IMR-90 (cell line): ENCODE measurements at regions not wholly inside any gene's neighbourhood (a gene's known extent, or its start where the extent isn't known, plus 50 kb on each side); places are given as distances from the start of the nearest gene placed in this dataset.

Source experiments
- ATAC-seq: fragments of 200-7000 bp; cut with Tn5 transposase; 2 replicates; pipeline ENCODE4 v1.9.1; 2020; ENCODE audit warnings: low read depth, mild to moderate bottlenecking, moderate library complexity
- BruUV-seq: library from RNA; stranded (reverse); fragments of 400-500 nt; replicated peaks from 2 replicates; lab custom pipeline; 2021; lab: Mats Ljungman, UMichigan
- CTCF ChIA-PET: fragments of 300-600 bp; formaldehyde crosslinking; extraction: SDS; loops from one replicate; lab custom pipeline; 2021; ENCODE audit warnings: antibody characterized with exemption; lab: Yijun Ruan, JAX
- POLR2A ChIA-PET: fragments of 300-600 bp; sonication (Branson Sonifier 250); formaldehyde crosslinking; loops from one replicate; lab custom pipeline; 2022; ENCODE audit warnings: antibody characterized with exemption; ENCODE audit not compliant: unreplicated experiment; lab: Charles Lee
- DNase-seq: peaks from one replicate; pipeline ENCODE4 v3.0.0; 2013
- H2AFZ ChIP-seq: replicated peaks from 2 replicates; pipeline ENCODE3; 2013; ENCODE audit warnings: low read length, mild to moderate bottlenecking; ENCODE audit not compliant: poor library complexity
- H2AK5ac ChIP-seq: 2 replicates; pipeline ENCODE4 v1.6.1; 2013; ENCODE audit warnings: low read depth, low read length, inconsistent platforms
- H2AK9ac ChIP-seq: replicated peaks from 2 replicates; pipeline ENCODE3; 2013; ENCODE audit warnings: mild to moderate bottlenecking, low read depth, low read length, moderate library complexity; ENCODE audit not compliant: poor library complexity
- H2BK120ac ChIP-seq: 2 replicates; pipeline ENCODE4 v1.6.1; 2013; ENCODE audit warnings: low read depth, low read length, inconsistent platforms
- H2BK15ac ChIP-seq: 3 replicates; pipeline ENCODE4 v1.6.1; 2013; ENCODE audit warnings: low read depth, low read length, inconsistent platforms
- H2BK20ac ChIP-seq: 2 replicates; pipeline ENCODE4 v1.6.1; 2013; ENCODE audit warnings: low read depth, mild to moderate bottlenecking, inconsistent platforms, low read length, moderate library complexity
- H2BK5ac ChIP-seq: 2 replicates; pipeline ENCODE4 v1.6.1; 2013; ENCODE audit warnings: mild to moderate bottlenecking, low read depth, low read length, inconsistent platforms; ENCODE audit not compliant: poor library complexity, severe bottlenecking
- H3K14ac ChIP-seq: replicated peaks from 2 replicates; pipeline ENCODE4 v1.6.1; 2013; ENCODE audit warnings: low read depth, low read length, inconsistent platforms
- H3K18ac ChIP-seq: 2 replicates; pipeline ENCODE4 v1.6.1; 2013; ENCODE audit warnings: low read depth, low read length, control low read depth
- H3K23ac ChIP-seq: 2 replicates; pipeline ENCODE4 v1.6.1; 2013; ENCODE audit warnings: low read depth, low read length, inconsistent platforms
- H3K27ac ChIP-seq: 2 replicates; pipeline ENCODE4 v1.5.1; 2013; ENCODE audit warnings: mild to moderate bottlenecking, control low read depth, low read length; ENCODE audit not compliant: insufficient read depth
- H3K27me3 ChIP-seq: 2 replicates; pipeline ENCODE4 v1.6.1; 2013; ENCODE audit warnings: low read length; ENCODE audit not compliant: control insufficient read depth, insufficient read depth
- H3K36me3 ChIP-seq: 2 replicates; pipeline ENCODE4 v1.6.1; 2013; ENCODE audit warnings: low read length, mixed read lengths; ENCODE audit not compliant: control insufficient read depth, insufficient read depth
- H3K4ac ChIP-seq: 2 replicates; pipeline ENCODE4 v1.6.1; 2013; ENCODE audit warnings: low read depth, low read length, inconsistent platforms
- H3K4me1 ChIP-seq: 2 replicates; pipeline ENCODE4 v1.6.1; 2013; ENCODE audit warnings: low read length, mixed read lengths; ENCODE audit not compliant: control insufficient read depth, insufficient read depth
- H3K4me2 ChIP-seq: 2 replicates; pipeline ENCODE4 v1.6.1; 2013; ENCODE audit warnings: low read depth, mild to moderate bottlenecking, control low read depth, low read length, moderate library complexity
- H3K4me3 ChIP-seq: 2 replicates; pipeline ENCODE4 v1.5.1; 2013; ENCODE audit warnings: low read depth, mild to moderate bottlenecking, control low read depth, low read length, moderate library complexity; ENCODE audit not compliant: insufficient read depth
- H3K56ac ChIP-seq: 2 replicates; pipeline ENCODE4 v1.6.1; 2013; ENCODE audit warnings: low read length, inconsistent platforms; ENCODE audit not compliant: insufficient read depth; ENCODE audit errors: extremely low read depth
- H3K79me1 ChIP-seq, 2 experiments: 2 replicates each; pipeline ENCODE4 v1.6.1; 2013; ENCODE audit warnings: low read length in 2 of 2, inconsistent platforms in 1 of 2, low read depth in 1 of 2
- H3K9ac ChIP-seq: 2 replicates; pipeline ENCODE4 v1.6.1; 2013; ENCODE audit warnings: low read depth, low read length, control low read depth
- H3K9me1 ChIP-seq: 2 replicates; pipeline ENCODE4 v1.6.1; 2013; ENCODE audit warnings: low read length, inconsistent platforms; ENCODE audit not compliant: insufficient read depth
- H3K9me3 ChIP-seq: 2 replicates; pipeline ENCODE4 v1.6.1; 2013; ENCODE audit warnings: low read length; ENCODE audit not compliant: control insufficient read depth, insufficient read depth
- H4K20me1 ChIP-seq: 2 replicates; pipeline ENCODE4 v1.6.1; 2013; ENCODE audit warnings: low read length, inconsistent platforms; ENCODE audit not compliant: insufficient read depth
- H4K5ac ChIP-seq: 2 replicates; pipeline ENCODE4 v1.6.1; 2013; ENCODE audit warnings: mild to moderate bottlenecking, low read depth, low read length, control low read depth
- H4K8ac ChIP-seq, 2 experiments: 2 replicates each; pipeline ENCODE4 v1.6.1; 2013; ENCODE audit warnings: low read depth in 2 of 2, low read length in 2 of 2, control low read depth in 1 of 2, inconsistent platforms in 1 of 2
- H4K91ac ChIP-seq: 2 replicates; pipeline ENCODE4 v1.6.1; 2013; ENCODE audit warnings: low read depth, low read length, inconsistent platforms; ENCODE audit not compliant: insufficient read depth
- BHLHE40 ChIP-seq: fragments of 150-350 bp; IDR thresholded peaks from 2 replicates; pipeline ENCODE4 v1.6.1; 2016; ENCODE audit warnings: mild to moderate bottlenecking, low read depth, low read length
- CEBPB ChIP-seq: IDR thresholded peaks from 2 replicates; pipeline ENCODE4 v1.6.1; 2012; ENCODE audit warnings: low read depth, low read length, improper control_type of control experiment
- CHD1 ChIP-seq: IDR thresholded peaks from 2 replicates; pipeline ENCODE4 v1.6.1; 2012; ENCODE audit warnings: low read depth, low read length, improper control_type of control experiment
- FOS ChIP-seq: fragments of 150-350 bp; IDR thresholded peaks from 2 replicates; pipeline ENCODE4 v1.6.1; 2016; ENCODE audit warnings: low read depth, low read length
- MAFK ChIP-seq: IDR thresholded peaks from 2 replicates; pipeline ENCODE4 v1.6.1; 2012; ENCODE audit warnings: low read depth, low read length, improper control_type of control experiment
- MAZ ChIP-seq: IDR thresholded peaks from 2 replicates; pipeline ENCODE4 v1.6.1; 2012; ENCODE audit warnings: low read depth, mild to moderate bottlenecking, low read length, improper control_type of control experiment, moderate library complexity, borderline replicate concordance
- MXI1 ChIP-seq: IDR thresholded peaks from 2 replicates; pipeline ENCODE4 v1.6.1; 2012; ENCODE audit warnings: low read depth, mild to moderate bottlenecking, low read length, moderate library complexity, borderline replicate concordance
- NFE2L2 ChIP-seq: fragments of 150-350 bp; IDR thresholded peaks from 2 replicates; pipeline ENCODE4 v1.6.1; 2016; ENCODE audit warnings: low read depth, mild to moderate bottlenecking, low read length
- POLR2A ChIP-seq: IDR thresholded peaks from 2 replicates; pipeline ENCODE4 v1.6.1; 2012; ENCODE audit warnings: mild to moderate bottlenecking, low read depth, low read length
- RAD21 ChIP-seq: IDR thresholded peaks from 2 replicates; pipeline ENCODE4 v1.6.1; 2012; ENCODE audit warnings: low read length, improper control_type of control experiment
- RCOR1 ChIP-seq: IDR thresholded peaks from 2 replicates; pipeline ENCODE4 v1.6.1; 2012; ENCODE audit warnings: mild to moderate bottlenecking, low read length, improper control_type of control experiment; ENCODE audit not compliant: insufficient replicate concordance
- RFX5 ChIP-seq: IDR thresholded peaks from 2 replicates; pipeline ENCODE4 v1.8.0; 2012; ENCODE audit warnings: low read depth, mild to moderate bottlenecking, low read length, moderate library complexity
- SMC3 ChIP-seq: fragments of 150-350 bp; IDR thresholded peaks from 2 replicates; pipeline ENCODE4 v1.6.1; 2016; ENCODE audit warnings: low read depth, mild to moderate bottlenecking, antibody characterized with exemption, low read length, moderate library complexity
- WGBS, 2 experiments: methylation state at CpG; one replicate each; pipeline versions ENCODE4 v1.1.5 to v1.1.7; 2013; ENCODE audit warnings: missing lambda C conversion rate in 2 of 2; ENCODE audit not compliant: insufficient read length in 1 of 2; ENCODE audit errors: extremely low coverage in 2 of 2; 5-methylcytosine and 5-hydroxymethylcytosine counted together
- dilution Hi-C: fragments of 300-500 bp; cut with HindIII; formaldehyde crosslinking; loops from one replicate; pipeline ENCODE4 v1.14.3; 2018; ENCODE audit warnings: low sequenced_read_pairs; ENCODE audit not compliant: unreplicated experiment
- in situ Hi-C: fragments of 300-500 bp; cut with MboI; formaldehyde crosslinking; loops from 3 replicates; pipeline ENCODE4 v1.14.3; 2019; ENCODE audit warnings: low sequenced_read_pairs, inconsistent platforms, mixed read lengths
- intact Hi-C: fragments of 100-400 bp; cut with micrococcal nuclease; formaldehyde crosslinking; loops from 2 replicates; pipeline ENCODE4 v1.10.0; 2022
- TF ChIP-seq, protein P1 (sequence below): fragments of 150-350 bp; IDR thresholded peaks from 2 replicates; pipeline ENCODE4 v1.6.1; 2016; ENCODE audit warnings: low read depth, mild to moderate bottlenecking, low read length, moderate library complexity, borderline replicate concordance
- TF ChIP-seq, protein P2 (sequence below): conservative IDR thresholded peaks from 2 replicates; pipeline ENCODE4 v1.5.1; 2012; ENCODE audit warnings: mild to moderate bottlenecking, low read depth, low read length, improper control_type of control experiment
- TF ChIP-seq, protein P3 (sequence below): fragments of 150-350 bp; IDR thresholded peaks from 2 replicates; pipeline ENCODE4 v1.6.1; 2017; ENCODE audit warnings: mild to moderate bottlenecking, antibody characterized with exemption, low read length, low read depth

DNA sequence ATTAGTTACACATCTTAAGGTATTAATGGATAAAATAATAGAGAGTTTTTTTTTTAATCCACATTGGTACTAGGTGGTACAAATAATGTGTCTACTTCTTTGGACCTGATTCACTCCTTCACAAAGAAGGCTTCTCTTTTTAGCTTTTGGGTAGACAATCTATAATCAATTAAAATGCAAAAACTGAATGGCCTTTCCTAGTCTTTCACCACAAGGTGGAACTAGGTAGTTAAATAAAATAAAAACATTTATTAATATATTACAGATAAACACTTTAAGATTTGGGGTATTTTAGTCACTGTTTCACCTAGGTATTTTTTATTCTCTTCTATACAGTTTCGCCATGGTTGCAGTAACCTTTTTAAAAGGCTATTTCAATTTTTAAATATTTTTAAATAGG, 68.3 kb upstream of the DST start:
- H2BK120ac ChIP-seq, result no peak overlapping the region
- H3K18ac ChIP-seq, result no peak overlapping the region
- H4K91ac ChIP-seq, result no peak overlapping the region
- H2BK15ac ChIP-seq, result no peak overlapping the region
- TF ChIP-seq, protein P1, sequence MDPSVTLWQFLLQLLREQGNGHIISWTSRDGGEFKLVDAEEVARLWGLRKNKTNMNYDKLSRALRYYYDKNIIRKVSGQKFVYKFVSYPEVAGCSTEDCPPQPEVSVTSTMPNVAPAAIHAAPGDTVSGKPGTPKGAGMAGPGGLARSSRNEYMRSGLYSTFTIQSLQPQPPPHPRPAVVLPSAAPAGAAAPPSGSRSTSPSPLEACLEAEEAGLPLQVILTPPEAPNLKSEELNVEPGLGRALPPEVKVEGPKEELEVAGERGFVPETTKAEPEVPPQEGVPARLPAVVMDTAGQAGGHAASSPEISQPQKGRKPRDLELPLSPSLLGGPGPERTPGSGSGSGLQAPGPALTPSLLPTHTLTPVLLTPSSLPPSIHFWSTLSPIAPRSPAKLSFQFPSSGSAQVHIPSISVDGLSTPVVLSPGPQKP, result no peak
- no peak for TF ChIP-seq NFE2L2
- no peak for TF ChIP-seq CHD1
- TF ChIP-seq, protein P2, sequence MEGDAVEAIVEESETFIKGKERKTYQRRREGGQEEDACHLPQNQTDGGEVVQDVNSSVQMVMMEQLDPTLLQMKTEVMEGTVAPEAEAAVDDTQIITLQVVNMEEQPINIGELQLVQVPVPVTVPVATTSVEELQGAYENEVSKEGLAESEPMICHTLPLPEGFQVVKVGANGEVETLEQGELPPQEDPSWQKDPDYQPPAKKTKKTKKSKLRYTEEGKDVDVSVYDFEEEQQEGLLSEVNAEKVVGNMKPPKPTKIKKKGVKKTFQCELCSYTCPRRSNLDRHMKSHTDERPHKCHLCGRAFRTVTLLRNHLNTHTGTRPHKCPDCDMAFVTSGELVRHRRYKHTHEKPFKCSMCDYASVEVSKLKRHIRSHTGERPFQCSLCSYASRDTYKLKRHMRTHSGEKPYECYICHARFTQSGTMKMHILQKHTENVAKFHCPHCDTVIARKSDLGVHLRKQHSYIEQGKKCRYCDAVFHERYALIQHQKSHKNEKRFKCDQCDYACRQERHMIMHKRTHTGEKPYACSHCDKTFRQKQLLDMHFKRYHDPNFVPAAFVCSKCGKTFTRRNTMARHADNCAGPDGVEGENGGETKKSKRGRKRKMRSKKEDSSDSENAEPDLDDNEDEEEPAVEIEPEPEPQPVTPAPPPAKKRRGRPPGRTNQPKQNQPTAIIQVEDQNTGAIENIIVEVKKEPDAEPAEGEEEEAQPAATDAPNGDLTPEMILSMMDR, result no peak
- TF ChIP-seq FOS, result no peak
- no peak for TF ChIP-seq SMC3
- TF ChIP-seq MAFK, result no peak
- no peak for TF ChIP-seq RCOR1
- TF ChIP-seq MAZ, result no peak
- no peak for TF ChIP-seq RAD21
- TF ChIP-seq MXI1, result no peak
- TF ChIP-seq RFX5, result no peak
- TF ChIP-seq CEBPB, result no peak
- TF ChIP-seq, protein P3, sequence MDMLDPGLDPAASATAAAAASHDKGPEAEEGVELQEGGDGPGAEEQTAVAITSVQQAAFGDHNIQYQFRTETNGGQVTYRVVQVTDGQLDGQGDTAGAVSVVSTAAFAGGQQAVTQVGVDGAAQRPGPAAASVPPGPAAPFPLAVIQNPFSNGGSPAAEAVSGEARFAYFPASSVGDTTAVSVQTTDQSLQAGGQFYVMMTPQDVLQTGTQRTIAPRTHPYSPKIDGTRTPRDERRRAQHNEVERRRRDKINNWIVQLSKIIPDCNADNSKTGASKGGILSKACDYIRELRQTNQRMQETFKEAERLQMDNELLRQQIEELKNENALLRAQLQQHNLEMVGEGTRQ, result no peak
- TF ChIP-seq POLR2A, result no peak
- no peak for TF ChIP-seq BHLHE40
- ATAC-seq, result no peak
- H3K4me3 ChIP-seq, result no peak overlapping the region
- no peak overlapping the region for H3K4ac ChIP-seq
- in situ Hi-C loops, result no loop called here
- ChIA-PET CTCF (interaction anchor here (0.6 to 1.8 kb wide), 2 partner anchors 18 to 140 kb away, joined by 3 to 4 read pairs; no protein-coding TSS in a partner anchor), POLR2A (no interaction called here)
- H3K27ac ChIP-seq, result no peak overlapping the region
- dilution Hi-C loops, result no loop called here
- H3K4me1 ChIP-seq, result peaks cover 29% of the 10 kb centered on the region
- BruUV-seq, result no TSS peak
- no peaks in the 10 kb centered on the region for H3K27me3 ChIP-seq
- no peak overlapping the region for H3K23ac ChIP-seq
- H4K8ac ChIP-seq, result no peak overlapping the region
- intact Hi-C loops, result loop anchor here (5.0 kb wide), 1 partner anchor 131 kb away; no protein-coding TSS in a partner anchor
- H3K9me3 ChIP-seq, result no peaks in the 10 kb centered on the region
- no CpG with 5 or more reads among the region's 1 CpG for WGBS, 2 experiments
- H2AK5ac ChIP-seq, result no peak overlapping the region
- H3K14ac ChIP-seq, result no peak overlapping the region
- H4K20me1 ChIP-seq, result peaks cover 10% of the 10 kb centered on the region; the same call in 1 of the 2 replicates
- H2BK20ac ChIP-seq, result no peak overlapping the region
- H3K9me1 ChIP-seq, result peaks cover 11% of the 10 kb centered on the region
- no peak overlapping the region for H4K5ac ChIP-seq
- DNase-seq, result no peak
- H2AFZ ChIP-seq, result no peak overlapping the region
- no peak overlapping the region for H3K9ac ChIP-seq
- no peak overlapping the region for H3K56ac ChIP-seq
- H3K79me1 ChIP-seq, result peaks cover 11 to 56% of the 10 kb centered on the region in 2 experiments
- no peak overlapping the region for H3K4me2 ChIP-seq
- H2AK9ac ChIP-seq, result no peak overlapping the region
- no peak overlapping the region for H2BK5ac ChIP-seq
- no peaks in the 10 kb centered on the region for H3K36me3 ChIP-seq
